Spinal cord (tissue), 9 donors: ENCODE measurements at regions not wholly inside any gene's neighbourhood (a gene's known extent, or its start where the extent isn't known, plus 50 kb on each side); places are given as distances from the start of the nearest gene placed in this dataset.
A peak's percentile ranks its signal among the peaks of the same experiment; 100 is the strongest.

Source experiments
- DNase-seq, 6 donors: peaks; one replicate each; pipeline versions ENCODE4 v3.0.0 to v3.0.0-alpha.2; 2013 to 2015; ENCODE audit warnings: low spot score in 6 of 6, low read depth in 4 of 6
- H3K27ac ChIP-seq: one replicate; pipeline ENCODE4 v1.5.1; 2013; ENCODE audit warnings: low read depth, low read length, control low read depth
- H3K27me3 ChIP-seq: one replicate; pipeline ENCODE4 v1.6.1; 2013; ENCODE audit warnings: low read length; ENCODE audit not compliant: control insufficient read depth, insufficient read depth
- H3K36me3 ChIP-seq: one replicate; pipeline ENCODE4 v1.6.1; 2013; ENCODE audit warnings: low read length; ENCODE audit not compliant: control insufficient read depth, insufficient read depth
- H3K4me1 ChIP-seq: one replicate; pipeline ENCODE4 v1.6.1; 2013; ENCODE audit warnings: low read length; ENCODE audit not compliant: control insufficient read depth, insufficient read depth
- H3K4me3 ChIP-seq: one replicate; pipeline ENCODE4 v1.5.1; 2013; ENCODE audit warnings: low read depth, low read length, control low read depth
- H3K9me3 ChIP-seq: one replicate; pipeline ENCODE4 v1.6.1; 2013; ENCODE audit warnings: low read length; ENCODE audit not compliant: control insufficient read depth, insufficient read depth
- WGBS: methylation state at CpG from one replicate; pipeline ENCODE4 v1.1.5; 2013; ENCODE audit warnings: missing lambda C conversion rate; ENCODE audit not compliant: insufficient coverage; 5-methylcytosine and 5-hydroxymethylcytosine counted together
- donor health status: healthy.

- Histone ChIP-seq H3K9me3 (no peaks in the 10 kb centered on the region), H3K27ac (no peak overlapping the region), H3K36me3 (no peaks in the 10 kb centered on the region), H3K4me1 (no peaks in the 10 kb centered on the region), H3K27me3 (no peaks in the 10 kb centered on the region), H3K4me3 (no peak overlapping the region)
- peak in 1 of 6 donors; percentile 13 for DNase-seq
Observed at GRCh38 chr2:59988341-59988740, 565.1 kb downstream of the BCL11A start.

- DNase-seq: peak in 2 of 6 donors; percentile 15 to 85
- Histone ChIP-seq H3K27me3 (no peaks in the 10 kb centered on the region), H3K27ac (no peak overlapping the region), H3K4me1 (no peaks in the 10 kb centered on the region), H3K4me3 (no peak overlapping the region), H3K36me3 (no peaks in the 10 kb centered on the region), H3K9me3 (no peaks in the 10 kb centered on the region)
- 40% methylated on average over 2 of the region's 4 CpGs for WGBS
Observed at GRCh38 chr2:59986511-59986910, 566.9 kb downstream of the BCL11A start.

GRCh38 chr2:59985923-59986322, 567.5 kb downstream of the BCL11A start:
- Histone ChIP-seq H3K27me3 (no peaks in the 10 kb centered on the region), H3K36me3 (no peaks in the 10 kb centered on the region), H3K4me1 (no peaks in the 10 kb centered on the region), H3K4me3 (no peak overlapping the region), H3K9me3 (no peaks in the 10 kb centered on the region), H3K27ac (no peak overlapping the region)
- peak in 1 of 6 donors; percentile 40 for DNase-seq
- no CpG with 5 or more reads among the region's 3 CpGs for WGBS

- 47% methylated on average over 3 of the region's 4 CpGs for WGBS
- Histone ChIP-seq H3K36me3 (no peaks in the 10 kb centered on the region), H3K4me3 (no peak overlapping the region), H3K9me3 (no peaks in the 10 kb centered on the region), H3K27me3 (no peaks in the 10 kb centered on the region), H3K4me1 (peaks cover 3% of the 10 kb centered on the region), H3K27ac (no peak overlapping the region)
- DNase-seq: peak in 1 of 6 donors; percentile 23
Observed at GRCh38 chr2:59974051-59974766, 579.2 kb downstream of the BCL11A start.

- Histone ChIP-seq H3K27me3 (no peaks in the 10 kb centered on the region), H3K36me3 (no peaks in the 10 kb centered on the region), H3K27ac (no peak overlapping the region), H3K4me1 (no peaks in the 10 kb centered on the region), H3K4me3 (no peak overlapping the region), H3K9me3 (no peaks in the 10 kb centered on the region)
- DNase-seq: no peak
- 83% methylated on average over 1 of the region's 5 CpGs for WGBS
Observed at GRCh38 chr2:59969161-59969560, 584.3 kb downstream of the BCL11A start.

- H3K4me3 ChIP-seq: no peak overlapping the region
- H3K4me1 ChIP-seq: no peaks in the 10 kb centered on the region
- H3K27ac ChIP-seq: no peak overlapping the region
- no peak for DNase-seq
- no peaks in the 10 kb centered on the region for H3K36me3 ChIP-seq
- 38% methylated on average over 1 of the region's 1 CpG for WGBS
- H3K9me3 ChIP-seq: no peaks in the 10 kb centered on the region
- H3K27me3 ChIP-seq: no peaks in the 10 kb centered on the region
Observed at GRCh38 chr2:59968441-59968840, 585.0 kb downstream of the BCL11A start.

GRCh38 chr2:59967691-59968090, 585.8 kb downstream of the BCL11A start:
- WGBS: 93% methylated on average over 3 of the region's 3 CpGs
- no peak overlapping the region for H3K4me3 ChIP-seq

GRCh38 chr2:59963157-59963556, 590.3 kb downstream of the BCL11A start:
- H3K27ac ChIP-seq: no peak overlapping the region
- no peak overlapping the region for H3K4me3 ChIP-seq
- no peaks in the 10 kb centered on the region for H3K4me1 ChIP-seq
- DNase-seq: no peak
- no peaks in the 10 kb centered on the region for H3K9me3 ChIP-seq
- no peaks in the 10 kb centered on the region for H3K36me3 ChIP-seq
- H3K27me3 ChIP-seq: no peaks in the 10 kb centered on the region

More at GRCh38 chr2:59967691-59968090, 585.8 kb downstream of the BCL11A start:
- no peak for DNase-seq
- H3K27me3 ChIP-seq: no peaks in the 10 kb centered on the region
- H3K36me3 ChIP-seq: no peaks in the 10 kb centered on the region
- no peaks in the 10 kb centered on the region for H3K9me3 ChIP-seq
- no peak overlapping the region for H3K27ac ChIP-seq
- no peaks in the 10 kb centered on the region for H3K4me1 ChIP-seq

GRCh38 chr2:59961746-59962145, 591.7 kb downstream of the BCL11A start:
- WGBS: no CpG with 5 or more reads among the region's 2 CpGs
- no peak overlapping the region for H3K27ac ChIP-seq
- DNase-seq: no peak

GRCh38 chr2:59959944-59960343, 593.5 kb downstream of the BCL11A start:
- DNase-seq: no peak
- Histone ChIP-seq H3K27ac (no peak overlapping the region), H3K36me3 (no peaks in the 10 kb centered on the region), H3K4me1 (no peaks in the 10 kb centered on the region), H3K9me3 (no peaks in the 10 kb centered on the region), H3K27me3 (no peaks in the 10 kb centered on the region), H3K4me3 (no peak overlapping the region)
- no CpG with 5 or more reads among the region's 3 CpGs for WGBS

More at GRCh38 chr2:59961746-59962145, 591.7 kb downstream of the BCL11A start:
- Histone ChIP-seq H3K4me3 (no peak overlapping the region), H3K36me3 (no peaks in the 10 kb centered on the region), H3K27me3 (no peaks in the 10 kb centered on the region), H3K9me3 (no peaks in the 10 kb centered on the region), H3K4me1 (no peaks in the 10 kb centered on the region)
